HCT116 (cell line): ENCODE measurements at regions not wholly inside any gene's neighbourhood (a gene's known extent, or its start where the extent isn't known, plus 50 kb on each side); places are given as distances from the start of the nearest gene placed in this dataset.

Source experiments
- CEBPB ChIP-seq: IDR thresholded peaks from 2 replicates; pipeline ENCODE4 v1.6.1; 2012; ENCODE audit warnings: low read depth
- CTCF ChIP-seq, 3 experiments: fragments of 200-600 bp in 1 of 3; sonication (generic) in 1 of 3; IDR thresholded peaks in 2 of 3; conservative IDR thresholded peaks in 1 of 3; 2 replicates each; pipeline ENCODE4 v1.5.1; 2012 to 2017; ENCODE audit warnings: low read depth in 2 of 3, low read length in 2 of 3, antibody characterized with exemption in 1 of 3, borderline replicate concordance in 1 of 3, control low read depth in 1 of 3, mild to moderate bottlenecking in 1 of 3, mixed read lengths in 1 of 3, mixed run types in 1 of 3, moderate library complexity in 1 of 3; ENCODE audit not compliant: insufficient read depth in 1 of 3
- EGR1 ChIP-seq: IDR thresholded peaks from 2 replicates; pipeline ENCODE4 v1.6.1; 2012; ENCODE audit warnings: low read depth
- MAX ChIP-seq: IDR thresholded peaks from 2 replicates; pipeline ENCODE4 v1.6.1; 2012
- POLR2A ChIP-seq: IDR thresholded peaks from 2 replicates; pipeline ENCODE4 v1.7.0; 2011; ENCODE audit warnings: borderline replicate concordance; ENCODE audit not compliant: insufficient read depth, insufficient read length; ENCODE audit errors: extremely low read depth
- POLR2AphosphoS5 ChIP-seq: IDR thresholded peaks from 2 replicates; pipeline ENCODE4 v1.6.1; 2011; ENCODE audit warnings: mild to moderate bottlenecking, low read depth, low read length, moderate library complexity
- REST ChIP-seq: IDR thresholded peaks from 2 replicates; pipeline ENCODE4 v1.6.1; 2012; ENCODE audit warnings: low read depth
- SP1 ChIP-seq: IDR thresholded peaks from 2 replicates; pipeline ENCODE4 v1.6.1; 2012; ENCODE audit warnings: low read depth
- TCF7L2 ChIP-seq: IDR thresholded peaks from 2 replicates; pipeline ENCODE4 v1.7.0; 2011; ENCODE audit warnings: borderline replicate concordance, inconsistent platforms; ENCODE audit not compliant: insufficient read depth, insufficient read length; ENCODE audit errors: extremely low read depth
- YY1 ChIP-seq: IDR thresholded peaks from 2 replicates; pipeline ENCODE4 v1.6.1; 2011; ENCODE audit warnings: low read length, low read depth, moderate library complexity, mild to moderate bottlenecking; ENCODE audit not compliant: insufficient replicate concordance; ENCODE audit errors: extremely low read depth
- ZBTB33 ChIP-seq: IDR thresholded peaks from 2 replicates; pipeline ENCODE4 v1.6.1; 2011; ENCODE audit warnings: mild to moderate bottlenecking, low read length, moderate library complexity; ENCODE audit not compliant: insufficient replicate concordance; ENCODE audit errors: extremely low read depth
- ZFX ChIP-seq: fragments of 450-650 bp; IDR thresholded peaks from 2 replicates; pipeline ENCODE4 v1.6.1; 2017

- TF ChIP-seq EGR1 (no peak), CTCF (IDR thresholded peaks at IDR 0.05 in 2 of 3, conservative IDR thresholded peaks at IDR 0.05 in 1 of 3; ENCODE audit: borderline replicate concordance in 1 of 3, insufficient read depth in 1 of 3, low read depth in 2 of 3, low read length in 2 of 3) (no peak), CEBPB (no peak), POLR2A (no peak), ZBTB33 (no peak), SP1 (no peak), POLR2AphosphoS5 (no peak), REST (no peak), MAX (no peak), YY1 (no peak), TCF7L2 (no peak), ZFX (no peak)
These were observed 66.7 kb upstream of the PGRMC2 start for GRCh38 chr4:128354205-128354821.
